ENCODE measurements at regions not wholly inside any gene's neighbourhood (a gene's known extent, or its start where the extent isn't known, plus 50 kb on each side); places are given as distances from the start of the nearest gene placed in this dataset.
"Not testable (repeated sequence)": the region's sequence is repeated elsewhere in the genome, so short reads cannot be mapped to it uniquely, and the experiment has no call there.

DNA sequence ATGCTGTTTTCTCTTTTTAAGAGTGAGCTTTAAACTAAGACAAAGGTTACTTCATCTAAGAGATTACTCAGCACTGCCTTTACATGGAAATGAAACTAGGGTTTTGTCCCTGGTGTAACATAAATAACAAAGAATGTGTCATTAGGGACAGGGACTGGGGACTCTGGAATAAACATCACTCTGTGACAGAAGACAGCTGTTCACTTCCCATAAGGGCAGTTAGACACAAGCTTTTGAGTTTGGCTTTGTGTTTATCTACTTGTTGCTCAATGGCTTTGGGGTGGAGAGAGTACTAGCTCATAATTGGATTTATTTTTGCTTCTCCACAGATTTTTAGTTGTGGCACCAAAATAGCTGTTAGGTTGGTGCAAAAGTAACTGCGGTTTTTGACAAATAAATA lies 154.5 kb downstream of the OR4C45 start:
- Histone ChIP-seq H3K4me3 (ENCODE audit: low read length) (no peak overlapping the region), H3K27me3 (ENCODE audit: insufficient read depth, low read length) (no peaks in the 10 kb centered on the region), H3K4me1 (ENCODE audit: insufficient read depth, low read length) (no peaks in the 10 kb centered on the region), H3K9me3 (ENCODE audit: low read depth, low read length) (no peaks in the 10 kb centered on the region)

DNA sequence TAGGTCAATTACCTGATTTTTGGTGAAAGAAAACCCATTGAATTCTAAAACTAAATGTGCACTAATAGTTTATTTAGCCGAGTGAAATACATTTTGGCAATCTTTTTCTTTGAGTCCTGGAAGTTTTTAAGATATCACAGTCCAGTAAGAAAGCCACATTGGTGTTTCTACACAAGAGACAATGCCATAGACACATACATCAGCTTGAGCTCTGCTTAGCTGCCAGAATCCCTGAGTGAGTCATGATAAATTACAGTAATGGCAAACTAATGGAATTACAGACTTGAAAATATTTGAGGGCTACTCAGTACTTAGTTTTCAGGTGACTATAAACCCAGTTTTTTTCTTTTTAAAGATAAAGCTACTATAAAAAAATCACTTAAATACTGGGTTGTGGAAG lies 155.4 kb downstream of the OR4C45 start:
- H3K4me3 ChIP-seq (ENCODE audit: low read length) = no peak overlapping the region
- H3K27me3 ChIP-seq (ENCODE audit: insufficient read depth, low read length) = no peaks in the 10 kb centered on the region
- no peaks in the 10 kb centered on the region for H3K9me3 ChIP-seq (ENCODE audit: low read depth, low read length)
- no peaks in the 10 kb centered on the region for H3K4me1 ChIP-seq (ENCODE audit: insufficient read depth, low read length)

DNA sequence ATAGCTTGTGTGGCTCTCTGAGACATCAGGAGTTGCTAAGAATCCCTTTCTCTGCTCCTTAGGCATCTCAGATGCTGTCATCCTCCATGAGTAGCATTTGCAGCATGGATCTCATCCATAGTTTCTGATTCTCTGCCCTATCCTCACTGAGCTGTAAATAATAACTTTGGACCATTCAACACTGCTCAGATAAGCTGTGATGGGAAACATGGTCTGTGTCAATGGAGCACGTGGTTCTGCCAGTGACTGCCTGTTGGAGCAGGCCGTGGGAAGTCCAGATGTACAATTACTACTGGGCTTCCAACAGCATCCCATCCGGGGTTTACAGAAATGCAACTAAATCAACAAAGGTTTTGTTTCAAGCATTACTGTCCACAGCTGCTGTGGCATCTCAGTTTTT lies 160.1 kb downstream of the OR4C45 start:
- Histone ChIP-seq H3K4me1 (ENCODE audit: insufficient read depth, low read length) (no peaks in the 10 kb centered on the region), H3K27me3 (ENCODE audit: insufficient read depth, low read length) (no peaks in the 10 kb centered on the region), H3K9me3 (ENCODE audit: low read depth, low read length) (no peaks in the 10 kb centered on the region), H3K4me3 (ENCODE audit: low read length) (no peak overlapping the region)

DNA sequence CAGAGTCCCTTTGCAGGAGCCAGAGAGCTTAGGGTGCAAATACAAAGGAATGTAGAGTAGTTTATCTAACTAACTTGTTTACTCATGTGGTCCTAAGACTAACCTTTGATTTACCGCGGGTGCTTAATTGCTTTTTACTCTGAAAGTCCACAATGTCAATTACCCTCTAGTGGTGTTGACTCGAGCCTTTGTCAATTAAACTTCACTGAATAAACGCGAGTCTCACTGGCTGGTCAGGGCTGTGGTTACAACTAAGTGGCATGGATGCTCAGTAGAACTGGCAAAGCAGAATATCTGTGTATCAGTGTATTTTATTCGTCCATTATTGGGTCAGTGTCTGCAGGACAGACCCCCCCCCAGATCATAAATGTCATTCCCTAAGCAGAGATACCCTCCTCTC lies 181.7 kb downstream of the OR4C45 start:
- no peaks in the 10 kb centered on the region for H3K9me3 ChIP-seq (ENCODE audit: low read depth, low read length)
- no peak overlapping the region for H3K4me3 ChIP-seq (ENCODE audit: low read length)
- H3K4me1 ChIP-seq (ENCODE audit: insufficient read depth, low read length) = no peaks in the 10 kb centered on the region
- H3K27me3 ChIP-seq (ENCODE audit: insufficient read depth, low read length) = no peaks in the 10 kb centered on the region

DNA sequence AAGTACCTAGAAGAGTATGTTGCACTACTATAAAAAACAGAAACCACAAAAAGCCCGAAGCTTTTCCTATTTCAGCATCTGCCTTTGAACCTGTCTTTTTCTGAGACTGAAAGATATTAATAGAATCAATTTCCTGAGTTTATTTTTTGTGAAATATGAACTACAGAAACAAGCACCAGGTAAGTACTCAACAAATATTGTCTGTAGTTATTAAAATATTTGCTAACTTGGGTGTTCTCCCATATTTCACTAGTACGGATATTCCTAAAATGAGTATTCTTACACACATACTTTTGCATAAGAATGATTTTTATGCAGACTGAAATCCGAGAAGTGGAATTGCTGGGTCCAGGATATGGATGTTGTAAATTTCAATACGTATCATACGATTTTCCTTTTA lies 188.0 kb downstream of the OR4C45 start:
- no peak overlapping the region for H3K4me3 ChIP-seq (ENCODE audit: low read length)
- H3K4me1 ChIP-seq (ENCODE audit: insufficient read depth, low read length) = no peaks in the 10 kb centered on the region
- no peaks in the 10 kb centered on the region for H3K27me3 ChIP-seq (ENCODE audit: insufficient read depth, low read length)
- H3K9me3 ChIP-seq (ENCODE audit: low read depth, low read length) = no peaks in the 10 kb centered on the region

DNA sequence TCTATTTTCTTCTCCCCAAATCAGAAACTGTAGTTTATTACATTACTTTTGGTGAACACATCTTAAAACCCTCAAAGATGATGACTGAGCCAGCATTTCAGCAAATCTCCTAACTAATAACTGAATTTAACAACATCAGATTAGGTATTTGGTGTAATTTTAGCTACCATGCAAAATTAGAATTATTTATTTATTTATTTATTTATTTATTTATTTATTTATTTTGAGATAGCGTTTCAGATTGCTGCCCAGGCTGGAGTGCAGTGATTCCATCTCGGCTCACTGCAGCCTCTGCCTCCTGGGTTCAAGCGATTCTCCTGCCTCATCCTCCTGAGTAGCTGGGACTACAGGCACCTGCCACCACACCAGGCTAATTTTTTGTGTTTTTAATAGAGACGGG lies 205.7 kb downstream of the OR4C45 start:
- H3K4me1 ChIP-seq (ENCODE audit: insufficient read depth, low read length); H3K4me3 ChIP-seq (ENCODE audit: low read length); H3K27me3 ChIP-seq (ENCODE audit: insufficient read depth, low read length); H3K9me3 ChIP-seq (ENCODE audit: low read depth, low read length): not testable (repeated sequence)

DNA sequence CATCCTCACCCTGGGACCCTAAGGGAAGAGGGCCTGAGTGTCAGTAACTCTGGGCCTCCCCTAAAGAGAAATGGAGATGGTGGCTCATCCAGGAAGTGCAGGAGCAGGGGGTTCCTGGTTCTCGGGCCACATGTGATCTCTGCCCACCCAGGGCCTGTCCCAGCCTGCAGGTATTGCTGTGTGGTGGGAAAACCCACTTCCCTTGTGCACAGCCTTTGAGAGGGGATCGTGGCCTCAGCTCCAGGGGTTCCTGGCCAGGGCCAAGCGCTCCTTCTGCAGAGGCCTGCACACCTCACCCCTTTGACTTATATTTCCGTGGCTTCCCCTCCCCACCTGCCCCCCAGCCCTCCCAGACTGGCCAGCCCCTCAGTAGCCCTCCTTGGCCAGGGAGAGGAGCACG lies 213.5 kb downstream of the OR4C45 start:
- Histone ChIP-seq H3K27me3 (ENCODE audit: insufficient read depth, low read length) (no peaks in the 10 kb centered on the region), H3K9me3 (ENCODE audit: low read depth, low read length) (no peaks in the 10 kb centered on the region), H3K4me1 (ENCODE audit: insufficient read depth, low read length) (no peaks in the 10 kb centered on the region), H3K4me3 (ENCODE audit: low read length) (no peak overlapping the region)

DNA sequence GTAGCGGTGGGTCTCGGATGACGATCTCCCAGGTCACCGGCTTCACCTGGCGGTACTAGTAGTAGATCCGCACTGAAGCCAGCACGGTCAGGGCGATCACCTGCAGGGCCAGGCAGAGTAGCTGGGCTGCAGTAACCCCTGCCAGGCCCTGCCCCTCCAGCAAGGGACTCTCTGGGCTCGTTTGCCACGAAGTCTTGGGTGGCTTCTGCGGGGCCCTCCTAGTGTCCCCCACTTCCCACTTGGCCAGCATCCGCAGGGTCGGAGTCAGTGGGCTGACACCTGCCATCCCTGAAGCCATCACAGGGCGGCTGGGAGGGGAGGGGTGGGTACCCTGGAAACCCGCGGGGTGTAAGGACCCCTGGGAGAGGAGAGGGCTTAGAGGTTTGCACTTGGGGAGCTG lies 214.0 kb downstream of the OR4C45 start:
- Histone ChIP-seq H3K9me3 (ENCODE audit: low read depth, low read length) (no peaks in the 10 kb centered on the region), H3K4me1 (ENCODE audit: insufficient read depth, low read length) (no peaks in the 10 kb centered on the region), H3K27me3 (ENCODE audit: insufficient read depth, low read length) (no peaks in the 10 kb centered on the region), H3K4me3 (ENCODE audit: low read length) (no peak overlapping the region)

DNA sequence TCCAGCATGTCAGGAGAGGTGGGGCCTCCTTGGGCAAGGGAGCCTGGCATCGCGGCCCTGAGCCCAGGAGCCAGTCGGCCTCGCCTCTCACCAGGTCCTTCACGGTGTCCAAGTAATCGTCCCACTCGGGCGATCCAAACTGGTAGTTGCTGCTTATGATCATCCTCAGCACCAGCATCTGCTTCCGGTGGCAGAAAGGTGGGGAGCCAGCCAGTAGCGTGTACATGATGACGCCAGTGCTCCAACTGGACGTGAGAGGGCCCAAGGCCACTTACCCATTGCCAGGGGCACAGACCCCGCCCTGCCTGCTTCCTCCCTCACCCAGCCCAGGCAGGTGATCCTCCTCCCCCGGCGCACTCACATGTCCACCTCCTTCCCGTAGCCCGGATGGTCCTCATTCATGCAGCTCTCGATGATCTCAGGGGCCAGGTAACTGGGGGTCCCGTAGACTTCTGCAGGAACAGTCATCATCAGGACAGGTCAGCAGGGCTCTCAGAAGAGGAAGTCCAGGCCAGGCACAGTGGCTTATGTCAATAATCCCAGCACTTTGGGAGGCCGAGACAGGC lies 214.7 kb downstream of the OR4C45 start:
- no peak overlapping the region for H3K4me3 ChIP-seq (ENCODE audit: low read length)
- H3K4me1 ChIP-seq (ENCODE audit: insufficient read depth, low read length) = no peaks in the 10 kb centered on the region
- H3K9me3 ChIP-seq (ENCODE audit: low read depth, low read length) = no peaks in the 10 kb centered on the region
- no peaks in the 10 kb centered on the region for H3K27me3 ChIP-seq (ENCODE audit: insufficient read depth, low read length)

DNA sequence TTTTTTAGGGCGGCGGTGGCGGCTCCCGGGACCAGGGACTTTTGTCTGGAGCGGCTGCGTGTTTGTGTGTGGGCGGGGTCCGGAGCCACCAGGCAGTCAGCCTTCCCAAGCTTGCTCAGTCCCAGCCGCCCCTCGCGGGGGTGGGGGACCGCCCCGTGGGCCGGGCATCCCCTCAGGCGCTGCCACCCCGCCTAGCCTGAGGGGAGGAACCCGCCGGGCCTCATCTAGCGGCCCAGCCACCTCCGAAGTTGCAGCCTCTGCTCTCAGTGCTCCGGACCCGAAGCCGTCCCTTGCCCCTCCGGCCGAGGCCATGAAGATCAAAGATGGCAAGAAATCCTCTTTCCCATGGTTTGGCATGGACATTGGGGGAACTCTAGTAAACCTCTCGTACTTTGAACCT lies 235.2 kb downstream of the OR4C45 start:
- no peaks in the 10 kb centered on the region for H3K9me3 ChIP-seq (ENCODE audit: low read depth, low read length)
- no peak overlapping the region for H3K4me3 ChIP-seq (ENCODE audit: low read length)
- no peaks in the 10 kb centered on the region for H3K27me3 ChIP-seq (ENCODE audit: insufficient read depth, low read length)
- no peaks in the 10 kb centered on the region for H3K4me1 ChIP-seq (ENCODE audit: insufficient read depth, low read length)

DNA sequence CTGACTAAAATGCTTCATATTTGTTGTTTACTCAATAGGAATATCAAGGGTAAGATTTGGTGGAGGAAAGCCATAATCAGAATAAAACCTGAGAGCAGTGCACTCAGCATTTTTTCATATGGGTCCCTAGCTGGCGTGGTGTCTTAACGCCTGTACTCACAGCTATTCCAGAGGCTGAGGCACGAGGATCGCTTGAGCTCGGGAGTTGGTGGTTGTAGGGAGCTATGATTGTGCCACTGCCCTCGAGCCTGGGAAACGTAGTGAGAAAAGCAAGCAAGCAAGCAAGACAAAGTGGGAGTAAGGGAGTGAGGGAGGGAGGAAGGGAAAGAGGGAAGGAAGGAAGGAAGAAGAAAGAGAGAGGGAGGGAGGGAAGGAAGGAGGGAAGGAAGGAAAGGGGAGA lies 242.5 kb downstream of the OR4C45 start:
- no peaks in the 10 kb centered on the region for H3K27me3 ChIP-seq (ENCODE audit: insufficient read depth, low read length)
- no peaks in the 10 kb centered on the region for H3K4me1 ChIP-seq (ENCODE audit: insufficient read depth, low read length)
- no peak overlapping the region for H3K4me3 ChIP-seq (ENCODE audit: low read length)
- H3K9me3 ChIP-seq (ENCODE audit: low read depth, low read length) = no peaks in the 10 kb centered on the region

DNA sequence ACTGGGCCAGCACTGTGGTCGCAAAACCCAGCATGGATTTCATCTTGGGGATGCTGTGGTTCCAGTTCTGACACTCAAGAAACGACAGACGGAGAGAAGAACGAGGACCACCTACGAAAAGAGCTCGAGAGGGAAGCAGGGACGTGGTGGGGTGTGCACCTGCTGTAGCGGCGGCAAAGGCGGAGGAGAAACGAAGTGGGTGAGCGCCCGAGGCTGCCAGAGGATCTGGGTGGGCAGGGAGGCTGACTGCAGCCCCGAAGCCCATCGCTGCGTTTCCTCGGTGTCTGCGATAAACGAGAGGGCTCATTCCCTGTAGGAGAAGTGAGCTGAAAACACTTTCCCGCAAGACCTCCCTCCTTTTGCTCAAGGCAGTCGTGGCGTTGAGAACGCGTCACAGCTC lies 246.1 kb downstream of the OR4C45 start:
- no peaks in the 10 kb centered on the region for H3K4me1 ChIP-seq (ENCODE audit: insufficient read depth, low read length)
- H3K9me3 ChIP-seq (ENCODE audit: low read depth, low read length) = no peaks in the 10 kb centered on the region
- H3K27me3 ChIP-seq (ENCODE audit: insufficient read depth, low read length) = no peaks in the 10 kb centered on the region
- no peak overlapping the region for H3K4me3 ChIP-seq (ENCODE audit: low read length)

DNA sequence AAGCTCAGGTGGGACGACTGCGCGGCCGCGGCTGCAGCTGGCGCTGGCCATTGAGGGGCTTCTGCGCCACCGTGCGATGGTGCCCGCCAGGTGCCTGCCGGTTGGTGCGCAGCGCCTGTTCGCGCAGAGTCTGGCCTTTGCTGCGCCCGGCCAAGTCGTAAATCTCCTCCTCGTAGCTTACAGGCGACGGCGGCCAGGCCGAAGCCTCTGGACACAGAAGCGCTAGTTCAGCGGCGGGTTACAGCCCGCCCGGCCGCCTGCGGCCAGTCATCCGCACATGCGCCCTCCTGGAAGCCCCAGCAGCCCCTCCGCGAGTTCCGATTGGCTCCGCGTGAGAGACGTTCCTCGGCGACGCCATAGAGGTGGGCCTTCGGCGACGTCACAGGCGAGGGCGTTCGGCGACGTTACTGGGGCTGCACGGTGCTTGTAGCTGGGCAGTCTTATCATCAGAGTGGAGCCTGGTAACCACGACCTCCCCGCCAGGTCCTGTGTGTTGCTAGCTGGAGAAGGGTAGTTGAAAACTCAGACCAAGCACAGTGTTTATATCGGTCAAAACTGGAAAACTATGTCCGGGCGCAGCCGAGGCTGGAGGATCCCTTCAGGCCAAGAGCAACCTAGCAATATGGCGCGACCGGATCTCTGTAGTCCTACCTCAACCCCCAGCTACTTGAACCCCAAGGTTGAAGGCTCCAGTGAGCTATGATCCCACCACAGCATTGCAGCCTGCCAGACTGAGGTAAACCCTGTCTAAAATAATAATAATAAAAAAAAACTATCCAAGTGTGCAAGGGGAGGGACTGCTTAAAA lies 265.7 kb downstream of the OR4C45 start:
- no peaks in the 10 kb centered on the region for H3K4me1 ChIP-seq (ENCODE audit: insufficient read depth, low read length)
- no peaks in the 10 kb centered on the region for H3K9me3 ChIP-seq (ENCODE audit: low read depth, low read length)
- no peaks in the 10 kb centered on the region for H3K27me3 ChIP-seq (ENCODE audit: insufficient read depth, low read length)
- H3K4me3 ChIP-seq (ENCODE audit: low read length) = no peak overlapping the region

DNA sequence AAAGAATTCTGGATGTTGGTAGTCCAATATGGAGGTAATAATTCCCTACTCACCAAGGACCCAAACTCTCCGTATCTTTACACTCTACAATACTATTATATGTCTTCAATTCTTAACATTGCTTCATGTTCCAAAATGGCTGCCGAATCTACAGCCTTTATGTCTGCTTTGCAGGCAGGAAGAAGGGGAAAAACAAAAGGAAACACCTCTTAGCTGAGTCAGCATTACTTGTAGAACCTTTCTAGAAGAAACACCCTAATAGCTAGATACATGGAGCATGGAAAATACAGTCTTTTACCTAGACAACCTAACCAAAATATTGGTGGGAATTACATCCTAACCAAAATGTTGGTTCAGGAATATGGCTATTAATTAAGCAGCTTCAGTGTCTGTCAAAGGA lies 298.0 kb downstream of the OR4C45 start:
- H3K27me3 ChIP-seq (ENCODE audit: insufficient read depth, low read length); H3K4me3 ChIP-seq (ENCODE audit: low read length); H3K4me1 ChIP-seq (ENCODE audit: insufficient read depth, low read length); H3K9me3 ChIP-seq (ENCODE audit: low read depth, low read length): not testable (repeated sequence)

DNA sequence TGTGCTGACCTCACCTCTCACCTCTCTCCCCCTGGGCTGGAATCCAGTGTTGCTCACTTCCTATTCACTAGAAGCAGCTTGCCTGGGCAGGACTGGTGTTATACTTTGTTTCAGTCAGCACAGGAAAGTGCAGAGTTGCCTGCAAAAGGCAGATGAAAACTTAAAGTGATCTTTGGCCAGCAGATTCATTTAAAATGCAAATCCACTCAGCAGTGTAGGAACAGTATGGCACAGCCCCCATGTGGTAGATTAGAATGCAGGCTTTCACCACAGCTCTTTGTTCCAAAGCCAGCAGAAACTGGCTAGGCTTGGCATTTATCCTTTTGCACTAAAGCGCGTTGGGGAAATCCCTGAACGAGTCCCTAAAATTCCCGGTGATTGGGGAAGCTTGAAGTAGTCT lies 301.2 kb downstream of the OR4C45 start:
- H3K27me3 ChIP-seq (ENCODE audit: insufficient read depth, low read length) = no peaks in the 10 kb centered on the region
- H3K4me1 ChIP-seq (ENCODE audit: insufficient read depth, low read length) = no peaks in the 10 kb centered on the region
- no peaks in the 10 kb centered on the region for H3K9me3 ChIP-seq (ENCODE audit: low read depth, low read length)
- H3K4me3 ChIP-seq (ENCODE audit: low read length) = no peak overlapping the region

DNA sequence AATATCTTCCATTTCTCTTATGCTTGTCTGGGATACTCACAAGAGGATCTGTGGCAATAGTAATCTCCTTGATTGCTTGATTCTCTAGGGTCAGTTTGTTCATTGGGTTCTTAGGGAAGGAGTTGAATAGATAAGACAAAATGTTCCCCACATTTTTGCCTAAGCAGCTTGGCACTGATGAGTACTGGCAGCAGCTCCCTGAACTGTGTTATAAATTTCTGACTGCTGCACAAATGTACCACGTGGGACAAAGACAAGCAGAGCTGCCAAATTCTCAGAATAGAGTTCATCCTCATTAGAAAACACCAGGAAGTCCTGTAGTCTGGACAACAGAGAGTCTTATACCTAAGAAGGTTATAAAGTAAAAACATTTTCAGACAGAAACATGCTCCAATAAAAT lies 304.8 kb downstream of the OR4C45 start:
- H3K27me3 ChIP-seq (ENCODE audit: insufficient read depth, low read length); H3K4me1 ChIP-seq (ENCODE audit: insufficient read depth, low read length); H3K9me3 ChIP-seq (ENCODE audit: low read depth, low read length); H3K4me3 ChIP-seq (ENCODE audit: low read length): not testable (repeated sequence)

All from mononuclear cell (primary cell).